GM12892 (cell line): ENCODE measurements at regions not wholly inside any gene's neighbourhood (a gene's known extent, or its start where the extent isn't known, plus 50 kb on each side); places are given as distances from the start of the nearest gene placed in this dataset.

ENCODE experiments used
- DNase-seq: peaks from one replicate; pipeline ENCODE4 v3.0.0; 2011; ENCODE audit not compliant: insufficient read length
- FAIRE-seq: peaks from 2 replicates; lab custom pipeline; 2011; peaks lifted over from hg19 to GRCh38; lab: Jason Lieb, UNC
- POLR2A ChIP-seq: IDR thresholded peaks from 2 replicates; pipeline ENCODE4 v1.6.1; 2011; ENCODE audit warnings: low read depth, low read length, control low read depth
- POLR2AphosphoS5 ChIP-seq: IDR thresholded peaks from 2 replicates; pipeline ENCODE4 v1.6.1; 2011; ENCODE audit warnings: low read depth, low read length, control low read depth
- TAF1 ChIP-seq: IDR thresholded peaks from 2 replicates; pipeline ENCODE4 v1.6.1; 2011; ENCODE audit warnings: low read depth, mild to moderate bottlenecking, control low read depth, low read length, borderline replicate concordance

DNA sequence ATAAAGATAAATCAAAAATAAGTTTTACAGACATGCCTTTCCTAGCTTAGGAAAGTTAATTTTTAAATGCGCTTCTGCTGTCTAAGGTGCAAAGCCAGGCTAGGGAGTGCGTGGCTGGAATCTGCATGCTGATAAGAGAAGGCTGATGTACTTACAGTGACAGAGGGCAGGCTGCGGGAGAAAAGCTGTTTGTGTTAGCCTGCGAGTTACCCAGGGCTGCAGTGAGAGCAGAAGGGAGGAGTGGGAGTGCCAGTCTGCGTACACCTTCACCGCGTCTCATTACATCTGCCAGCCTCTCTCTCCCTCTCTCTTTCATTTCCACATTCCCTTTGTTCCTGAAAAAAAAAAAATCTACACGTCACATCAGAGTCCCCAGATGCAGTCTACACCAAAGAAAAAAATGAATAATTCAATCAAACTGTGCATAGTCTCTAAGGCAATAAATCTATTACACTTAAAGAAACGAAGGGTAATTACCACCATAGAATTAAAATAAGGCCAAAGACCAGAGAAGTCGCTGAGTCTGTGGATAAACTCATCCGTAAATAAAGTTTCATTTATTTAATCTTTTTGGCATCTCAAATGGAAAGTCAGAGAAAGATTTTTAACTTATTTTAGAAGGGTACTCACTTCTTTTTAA is 126.4 kb upstream of the C11orf58 start:
- no peak for DNase-seq
- no peak for FAIRE-seq
- TF ChIP-seq TAF1: no peak
- no peak for TF ChIP-seq POLR2AphosphoS5
- TF ChIP-seq POLR2A: no peak

GRCh38 chr11:16611401-16611921 is 127.0 kb upstream of the C11orf58 start:
- FAIRE-seq (no peak), DNase-seq (no peak)
- TF ChIP-seq POLR2A: no peak
- TF ChIP-seq POLR2AphosphoS5: no peak
- no peak for TF ChIP-seq TAF1

- no peak for TF ChIP-seq POLR2AphosphoS5
- no peak for TF ChIP-seq TAF1
- no peak for TF ChIP-seq POLR2A
- FAIRE-seq (no peak), DNase-seq (no peak)
Measured at GRCh38 chr11:16610738-16611388, 127.6 kb upstream of the C11orf58 start.

DNA sequence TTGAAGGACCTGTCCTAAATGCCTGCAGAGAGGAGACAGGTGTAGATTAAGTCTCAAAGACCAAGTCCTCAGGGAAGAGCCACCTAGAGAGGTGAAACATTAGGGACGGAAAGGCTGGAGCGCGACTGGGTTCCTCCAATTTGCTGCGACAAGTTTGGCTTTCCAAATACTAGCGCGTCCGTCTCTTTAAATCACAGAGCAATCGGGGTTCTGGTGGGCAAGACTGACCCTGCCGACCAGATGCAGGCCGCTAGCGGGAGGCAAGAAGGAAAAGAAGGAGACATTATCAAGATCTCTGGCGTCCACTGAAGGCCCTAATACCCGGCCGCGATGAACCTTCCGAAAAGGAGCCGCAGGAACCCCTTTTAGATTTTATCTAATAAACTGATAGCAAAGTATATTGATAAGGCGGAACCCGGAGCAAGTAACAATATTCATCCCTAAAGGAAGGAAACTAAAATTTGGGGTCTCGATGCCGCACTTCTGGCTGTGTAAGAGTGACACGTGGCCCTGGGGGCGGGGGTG is 128.2 kb upstream of the C11orf58 start:
- DNase-seq: no peak
- FAIRE-seq: no peak
- no peak for TF ChIP-seq TAF1
- TF ChIP-seq POLR2A: no peak
- TF ChIP-seq POLR2AphosphoS5: no peak

DNA sequence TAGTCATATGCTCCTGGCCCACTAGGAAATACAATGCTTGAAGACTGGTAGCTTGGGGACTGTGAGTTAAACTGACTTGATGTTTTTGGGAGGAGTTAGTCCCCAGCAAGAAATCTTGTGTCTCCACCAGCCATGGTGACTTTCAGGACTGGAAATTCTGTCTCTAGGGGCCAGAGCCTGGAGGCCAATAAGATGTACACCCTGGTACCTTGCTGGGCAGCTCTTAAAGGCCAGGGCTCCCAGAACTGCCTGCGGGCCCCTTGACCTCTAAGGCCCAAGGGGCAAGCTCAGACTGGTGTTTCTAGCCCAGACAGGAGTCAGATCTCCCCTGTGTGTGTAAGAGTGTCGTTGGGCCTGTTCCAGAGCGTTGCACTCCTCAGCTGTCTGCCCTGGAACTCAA is 128.7 kb upstream of the C11orf58 start:
- TF ChIP-seq TAF1: no peak
- TF ChIP-seq POLR2A: no peak
- TF ChIP-seq POLR2AphosphoS5: no peak
- peak; percentile 40 for FAIRE-seq
- no peak for DNase-seq

GRCh38 chr11:16607675-16608644 is 130.5 kb upstream of the C11orf58 start:
- DNase-seq (no peak), FAIRE-seq (no peak)
- no peak for TF ChIP-seq POLR2AphosphoS5
- TF ChIP-seq TAF1: no peak
- TF ChIP-seq POLR2A: no peak

DNA sequence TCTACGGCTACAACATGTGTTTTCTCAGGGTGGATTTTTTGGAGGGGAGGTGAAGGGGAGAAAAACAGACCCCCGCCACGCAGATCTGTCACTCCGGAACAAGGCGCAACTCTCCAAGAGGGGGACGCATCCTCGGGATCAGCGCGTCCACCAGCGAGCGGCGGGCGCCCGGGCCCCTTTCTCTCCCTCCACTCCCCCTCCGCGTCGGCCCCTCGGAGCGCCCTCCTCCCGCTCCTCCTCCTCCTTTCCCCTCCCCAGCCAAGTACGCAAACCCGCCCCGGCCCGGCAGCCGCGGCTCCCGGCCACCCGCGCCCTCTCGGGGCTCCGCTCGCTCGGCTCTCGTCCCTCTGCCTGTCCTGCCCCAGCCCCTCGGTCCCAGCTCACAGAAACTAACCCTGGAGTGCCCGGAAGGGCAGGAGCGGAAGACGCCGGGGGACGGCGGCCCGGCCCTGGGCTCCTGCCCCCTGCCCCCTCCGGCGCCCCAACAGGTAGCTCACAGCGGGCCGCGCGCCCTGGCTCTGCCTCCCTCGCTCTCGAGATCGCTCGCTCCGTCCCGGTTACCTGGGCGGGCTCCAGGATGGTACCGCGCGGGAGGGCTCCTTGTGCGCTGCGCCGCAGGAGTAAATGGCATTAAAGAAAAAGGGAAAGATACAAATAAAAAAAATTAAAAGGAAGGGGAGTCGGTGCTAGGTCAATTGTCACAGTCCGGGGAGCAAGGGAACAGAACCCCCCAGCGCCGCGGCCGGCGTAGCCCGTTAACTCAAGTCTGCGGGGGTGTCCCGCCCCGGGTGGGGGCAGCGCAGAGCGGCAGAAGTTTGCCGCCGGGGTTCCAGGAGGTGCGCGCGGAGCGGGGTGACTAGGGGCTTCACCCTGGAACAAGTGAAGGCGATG is 131.4 kb upstream of the C11orf58 start:
- FAIRE-seq: no peak
- no peak for DNase-seq
- no peak for TF ChIP-seq TAF1
- TF ChIP-seq POLR2A: no peak
- no peak for TF ChIP-seq POLR2AphosphoS5

- FAIRE-seq (peak; percentile 89), DNase-seq (peak; percentile 62)
- no peak for TF ChIP-seq POLR2A
- TF ChIP-seq POLR2AphosphoS5: no peak
- TF ChIP-seq TAF1: no peak
Measured at GRCh38 chr11:16605894-16606783, 132.3 kb upstream of the C11orf58 start.

DNA sequence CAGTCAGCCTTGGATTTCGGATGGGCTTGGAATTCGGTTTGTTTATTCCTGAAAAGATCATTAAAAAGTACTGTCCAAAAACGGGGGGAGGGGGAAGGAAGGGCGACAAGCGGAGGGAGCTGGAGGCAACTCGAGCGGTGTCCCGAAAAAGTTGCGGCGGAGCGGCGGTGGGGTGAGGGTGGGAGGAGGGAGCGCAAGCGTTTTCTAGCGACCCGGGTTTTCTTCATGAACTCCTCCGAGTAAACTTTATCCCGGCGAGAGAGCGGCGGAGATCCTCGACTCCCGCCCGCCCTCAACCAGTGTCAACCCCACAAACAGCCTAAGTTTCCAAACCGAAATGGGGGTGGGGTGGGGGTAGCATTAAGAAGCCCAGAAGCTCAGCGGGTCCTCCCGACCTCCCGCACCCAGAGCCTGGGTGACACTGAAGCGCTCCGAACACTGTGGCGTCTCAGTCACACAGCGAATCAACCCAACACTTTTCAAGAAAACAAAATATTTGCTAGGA is 133.0 kb upstream of the C11orf58 start:
- FAIRE-seq (no peak), DNase-seq (no peak)
- TF ChIP-seq POLR2A (no peak), POLR2AphosphoS5 (no peak), TAF1 (no peak)
